Mesodermal cell (in vitro differentiated cells): ENCODE measurements at regions not wholly inside any gene's neighbourhood (a gene's known extent, or its start where the extent isn't known, plus 50 kb on each side); places are given as distances from the start of the nearest gene placed in this dataset.
"Not testable (repeated sequence)": the region's sequence is repeated elsewhere in the genome, so short reads cannot be mapped to it uniquely, and the experiment has no call there.

Source experiments
- H3K27ac ChIP-seq: 2 replicates; pipeline ENCODE4 v1.7.0; 2013; ENCODE audit warnings: mild to moderate bottlenecking, low read depth, low read length, moderate library complexity; ENCODE audit not compliant: severe bottlenecking
- H3K36me3 ChIP-seq: 2 replicates; pipeline ENCODE4 v1.7.1; 2013; ENCODE audit warnings: mild to moderate bottlenecking, low read length, moderate library complexity; ENCODE audit not compliant: control insufficient read depth, insufficient read depth
- H3K4me1 ChIP-seq: one replicate; pipeline ENCODE4 v1.7.1; 2013; ENCODE audit warnings: mild to moderate bottlenecking, low read length; ENCODE audit not compliant: insufficient read depth, control insufficient read depth, poor library complexity, severe bottlenecking
- H3K4me3 ChIP-seq: 2 replicates; pipeline ENCODE4 v1.7.0; 2013; ENCODE audit warnings: low read length, control low read depth, mild to moderate bottlenecking; ENCODE audit not compliant: insufficient read depth, poor library complexity, severe bottlenecking; ENCODE audit errors: extremely low read depth
- H3K9me3 ChIP-seq: 2 replicates; pipeline ENCODE4 v1.7.1; 2013; ENCODE audit warnings: mild to moderate bottlenecking, low read length, moderate library complexity; ENCODE audit not compliant: control insufficient read depth
- WGBS, 2 experiments: methylation state at CpG; one replicate each; pipeline ENCODE4 v1.1.5; 2013; ENCODE audit warnings: missing lambda C conversion rate in 2 of 2; ENCODE audit not compliant: insufficient coverage in 2 of 2; 5-methylcytosine and 5-hydroxymethylcytosine counted together

- H3K9me3 ChIP-seq: peaks cover 26% of the 10 kb centered on the region
- H3K36me3 ChIP-seq, H3K4me1 ChIP-seq, H3K4me3 ChIP-seq, H3K27ac ChIP-seq: not testable (repeated sequence)
- WGBS, 2 experiments: 91% methylated on average over 8 to 9 of the region's 9 CpGs
Measured at GRCh38 chr20:24858500-24858899, 90.6 kb upstream of the CST7 start.

- Histone ChIP-seq H3K9me3 (peaks cover 23% of the 10 kb centered on the region), H3K36me3 (no peaks in the 10 kb centered on the region), H3K4me3 (no peak overlapping the region), H3K4me1 (no peaks in the 10 kb centered on the region), H3K27ac (no peak overlapping the region)
- 87 to 89% methylated on average over 7 to 8 of the region's 8 CpGs for WGBS, 2 experiments
Measured at GRCh38 chr20:24859539-24859938, 89.5 kb upstream of the CST7 start.

- H3K4me3 ChIP-seq: no peak overlapping the region
- no peaks in the 10 kb centered on the region for H3K36me3 ChIP-seq
- peaks cover 25% of the 10 kb centered on the region for H3K9me3 ChIP-seq
- H3K27ac ChIP-seq: no peak overlapping the region
- no peaks in the 10 kb centered on the region for H3K4me1 ChIP-seq
- WGBS, 2 experiments: 69 to 92% methylated on average over 3 to 4 of the region's 4 CpGs
Measured at GRCh38 chr20:24862186-24862585, 86.9 kb upstream of the CST7 start.

GRCh38 chr20:24862606-24863005 is 86.5 kb upstream of the CST7 start:
- H3K27ac ChIP-seq: no peak overlapping the region
- no peaks in the 10 kb centered on the region for H3K4me1 ChIP-seq
- H3K36me3 ChIP-seq: no peaks in the 10 kb centered on the region
- WGBS, 2 experiments: 87 to 88% methylated on average over 5 to 6 of the region's 6 CpGs
- H3K9me3 ChIP-seq: peaks cover 21% of the 10 kb centered on the region
- H3K4me3 ChIP-seq: no peak overlapping the region

GRCh38 chr20:24863356-24863755 is 85.7 kb upstream of the CST7 start:
- Histone ChIP-seq H3K4me3 (no peak overlapping the region), H3K36me3 (no peaks in the 10 kb centered on the region), H3K4me1 (no peaks in the 10 kb centered on the region), H3K9me3 (peaks cover 19% of the 10 kb centered on the region), H3K27ac (no peak overlapping the region)
- WGBS, 2 experiments: 83% methylated on average over 2 of the region's 2 CpGs; no CpG with 5 or more reads in 1 of the 2 experiments

- H3K4me1 ChIP-seq: no peaks in the 10 kb centered on the region
- peaks cover 19% of the 10 kb centered on the region for H3K9me3 ChIP-seq
- WGBS, 2 experiments: 60% methylated on average over 1 of the region's 1 CpG; no CpG with 5 or more reads in 1 of the 2 experiments
- H3K4me3 ChIP-seq: no peak overlapping the region
- H3K36me3 ChIP-seq: no peaks in the 10 kb centered on the region
- no peak overlapping the region for H3K27ac ChIP-seq
Measured at GRCh38 chr20:24866008-24866407, 83.1 kb upstream of the CST7 start.

- H3K27ac ChIP-seq: no peak overlapping the region
- 92% methylated on average over 2 of the region's 4 CpGs; no CpG with 5 or more reads in 1 of the 2 experiments for WGBS, 2 experiments
- H3K36me3 ChIP-seq: no peaks in the 10 kb centered on the region
- peaks cover 19% of the 10 kb centered on the region for H3K9me3 ChIP-seq
- no peak overlapping the region for H3K4me3 ChIP-seq
- H3K4me1 ChIP-seq: no peaks in the 10 kb centered on the region
Measured at GRCh38 chr20:24866742-24867141, 82.3 kb upstream of the CST7 start.

- no peak overlapping the region for H3K27ac ChIP-seq
- H3K9me3 ChIP-seq: peaks cover 19% of the 10 kb centered on the region
- H3K4me1 ChIP-seq: no peaks in the 10 kb centered on the region
- 93 to 100% methylated on average over 6 of the region's 8 CpGs for WGBS, 2 experiments
- no peaks in the 10 kb centered on the region for H3K36me3 ChIP-seq
- H3K4me3 ChIP-seq: no peak overlapping the region
Measured at GRCh38 chr20:24867556-24867955, 81.5 kb upstream of the CST7 start.

GRCh38 chr20:24868396-24868927 is 80.6 kb upstream of the CST7 start:
- Histone ChIP-seq H3K4me3 (no peak overlapping the region), H3K9me3 (peaks cover 19% of the 10 kb centered on the region), H3K36me3 (no peaks in the 10 kb centered on the region), H3K27ac (no peak overlapping the region), H3K4me1 (no peaks in the 10 kb centered on the region)
- WGBS, 2 experiments: 88 to 92% methylated on average over 9 to 10 of the region's 10 CpGs

- Histone ChIP-seq H3K27ac (no peak overlapping the region), H3K4me1 (no peaks in the 10 kb centered on the region), H3K9me3 (peaks cover 19% of the 10 kb centered on the region), H3K4me3 (no peak overlapping the region), H3K36me3 (no peaks in the 10 kb centered on the region)
- 49 to 71% methylated on average over 4 to 5 of the region's 6 CpGs for WGBS, 2 experiments
Measured at GRCh38 chr20:24868959-24869358, 80.1 kb upstream of the CST7 start.

GRCh38 chr20:24870057-24870456 is 79.0 kb upstream of the CST7 start:
- no peaks in the 10 kb centered on the region for H3K4me1 ChIP-seq
- 100% methylated on average over 2 of the region's 3 CpGs for WGBS, 2 experiments
- no peak overlapping the region for H3K4me3 ChIP-seq
- H3K36me3 ChIP-seq: no peaks in the 10 kb centered on the region
- no peak overlapping the region for H3K27ac ChIP-seq
- H3K9me3 ChIP-seq: peaks cover 10% of the 10 kb centered on the region
